ENCODE measurements at regions not wholly inside any gene's neighbourhood (a gene's known extent, or its start where the extent isn't known, plus 50 kb on each side); places are given as distances from the start of the nearest gene placed in this dataset.

DNA sequence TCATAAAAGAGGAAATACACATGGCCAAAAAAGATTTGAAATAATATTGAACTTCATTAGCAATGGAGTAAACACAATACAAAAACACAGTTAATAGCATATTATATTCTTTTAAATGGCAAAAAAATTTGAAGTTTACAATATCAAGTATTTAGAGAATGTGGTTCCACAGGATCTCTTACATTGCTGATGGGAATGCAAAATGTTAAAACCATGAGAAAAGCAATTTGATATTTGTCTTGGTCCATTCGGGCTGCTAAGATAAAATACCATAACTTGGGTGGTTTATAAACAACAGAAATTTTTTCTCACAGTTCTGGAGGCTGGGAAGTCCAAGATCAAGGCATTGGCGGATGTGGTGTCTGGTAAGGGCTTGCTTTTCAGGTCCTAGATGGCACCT lies 154.0 kb upstream of the PLN start:
- Histone ChIP-seq H3K4me3 (ENCODE audit: low read depth in 1 of 2, low read length in 2 of 2) (no peak overlapping the region), H3K4me1 (ENCODE audit: control insufficient read depth in 1 of 2, insufficient read depth in 2 of 2, low read length in 2 of 2) (peaks cover 0 to 7% of the 10 kb centered on the region in 2 donors), H3K36me3 (ENCODE audit: control insufficient read depth in 1 of 2, insufficient read depth in 2 of 2, low read length in 2 of 2) (no peaks in the 10 kb centered on the region), H3K27ac (ENCODE audit: low read length) (no peak overlapping the region), H3K27me3 (ENCODE audit: low read depth, low read length) (no peaks in the 10 kb centered on the region), H3K9me3 (ENCODE audit: control insufficient read depth in 1 of 2, low read length in 2 of 2) (no peaks in the 10 kb centered on the region)

DNA sequence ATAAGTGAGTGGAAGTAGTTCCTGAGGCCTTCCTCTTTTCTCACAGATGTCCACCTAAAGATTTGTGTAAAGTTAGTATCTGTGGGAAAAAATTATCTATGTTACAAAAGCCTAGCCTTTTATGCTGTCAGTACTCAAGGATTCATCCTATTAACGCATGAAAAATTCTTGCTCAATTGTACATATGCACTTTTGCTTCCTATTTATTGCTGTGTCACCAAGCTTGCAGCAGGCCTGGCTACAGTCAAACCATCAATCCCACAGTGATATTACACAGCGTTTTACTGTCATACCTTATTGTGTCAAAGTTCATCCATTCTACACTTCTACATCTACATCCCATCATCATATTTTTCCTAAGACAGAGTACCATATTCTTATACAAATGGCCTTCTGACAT lies 151.1 kb upstream of the PLN start:
- H3K4me1 ChIP-seq (ENCODE audit: control insufficient read depth in 1 of 2, insufficient read depth in 2 of 2, low read length in 2 of 2): peaks cover 0 to 7% of the 10 kb centered on the region in 2 donors
- H3K27ac ChIP-seq (ENCODE audit: low read length): peak overlapping the region; percentile 4
- H3K36me3 ChIP-seq (ENCODE audit: control insufficient read depth in 1 of 2, insufficient read depth in 2 of 2, low read length in 2 of 2): no peaks in the 10 kb centered on the region
- no peak overlapping the region for H3K4me3 ChIP-seq (ENCODE audit: low read depth in 1 of 2, low read length in 2 of 2)
- H3K27me3 ChIP-seq (ENCODE audit: low read depth, low read length): no peaks in the 10 kb centered on the region
- H3K9me3 ChIP-seq (ENCODE audit: control insufficient read depth in 1 of 2, low read length in 2 of 2): no peaks in the 10 kb centered on the region

DNA sequence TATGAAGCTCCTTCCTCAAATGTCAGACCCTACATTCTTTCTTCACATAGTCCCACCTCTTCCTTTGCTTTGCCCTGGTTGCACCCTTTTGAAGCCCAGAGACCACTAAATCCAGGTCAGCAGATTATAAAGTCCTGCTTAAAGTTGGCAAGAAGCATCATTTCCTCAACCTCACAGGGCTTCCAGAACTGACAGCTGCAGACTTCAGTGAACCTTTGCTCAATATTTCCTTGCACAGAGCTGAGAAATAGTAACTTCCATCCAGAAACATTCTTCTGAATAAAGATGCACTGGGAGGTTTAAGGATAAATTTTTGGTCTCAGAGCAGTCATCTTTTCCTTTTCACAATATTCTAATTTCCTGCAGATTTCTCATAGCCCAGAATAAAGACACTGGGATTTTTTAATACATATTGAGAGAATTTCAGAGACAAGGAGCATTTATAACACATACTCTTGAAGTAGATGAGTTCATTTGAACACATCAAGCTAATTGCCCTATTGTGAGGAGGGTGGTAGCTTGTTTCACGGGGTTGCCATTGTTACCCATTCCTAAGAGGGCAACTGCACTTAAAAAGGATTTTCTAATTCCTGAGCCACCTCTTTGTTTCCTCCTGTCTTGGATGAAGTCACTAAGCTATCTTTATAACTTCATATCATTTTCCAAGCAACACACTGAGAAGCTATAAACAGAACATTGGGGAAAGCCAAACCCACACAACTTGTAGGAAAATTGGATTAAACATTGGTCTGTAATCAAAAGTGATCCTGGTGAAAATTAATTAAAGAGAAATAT lies 150.2 kb upstream of the PLN start:
- no peaks in the 10 kb centered on the region for H3K36me3 ChIP-seq (ENCODE audit: control insufficient read depth in 1 of 2, insufficient read depth in 2 of 2, low read length in 2 of 2)
- no peaks in the 10 kb centered on the region for H3K9me3 ChIP-seq (ENCODE audit: control insufficient read depth in 1 of 2, low read length in 2 of 2)
- H3K4me1 ChIP-seq (ENCODE audit: control insufficient read depth in 1 of 2, insufficient read depth in 2 of 2, low read length in 2 of 2): peaks cover 0 to 7% of the 10 kb centered on the region in 2 donors
- no peak overlapping the region for H3K4me3 ChIP-seq (ENCODE audit: low read depth in 1 of 2, low read length in 2 of 2)
- H3K27ac ChIP-seq (ENCODE audit: low read length): peak overlapping the region; percentile 4
- H3K27me3 ChIP-seq (ENCODE audit: low read depth, low read length): no peaks in the 10 kb centered on the region

DNA sequence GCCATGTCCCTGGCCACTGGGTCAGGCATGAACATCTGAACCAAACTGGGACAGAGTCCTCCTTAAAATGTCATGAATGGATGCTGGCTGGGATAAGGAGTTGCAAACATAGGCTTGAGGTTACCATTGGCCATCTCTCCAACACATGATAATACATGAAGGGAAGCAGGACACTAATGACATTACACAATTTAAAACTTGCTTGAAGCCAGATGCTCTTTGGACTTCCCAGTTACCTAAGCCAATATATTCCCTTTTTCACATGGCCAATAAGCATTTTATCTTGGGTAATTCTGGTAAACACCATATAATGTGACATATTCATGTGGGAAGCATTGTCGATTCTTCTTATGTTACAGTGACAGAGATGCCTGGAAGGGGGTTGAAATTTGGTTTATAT lies 148.0 kb upstream of the PLN start:
- no peak overlapping the region for H3K4me3 ChIP-seq (ENCODE audit: low read depth in 1 of 2, low read length in 2 of 2)
- H3K27me3 ChIP-seq (ENCODE audit: low read depth, low read length): no peaks in the 10 kb centered on the region
- H3K9me3 ChIP-seq (ENCODE audit: control insufficient read depth in 1 of 2, low read length in 2 of 2): no peaks in the 10 kb centered on the region
- peaks cover 0 to 7% of the 10 kb centered on the region in 2 donors for H3K4me1 ChIP-seq (ENCODE audit: control insufficient read depth in 1 of 2, insufficient read depth in 2 of 2, low read length in 2 of 2)
- no peaks in the 10 kb centered on the region for H3K36me3 ChIP-seq (ENCODE audit: control insufficient read depth in 1 of 2, insufficient read depth in 2 of 2, low read length in 2 of 2)
- H3K27ac ChIP-seq (ENCODE audit: low read length): no peak overlapping the region

DNA sequence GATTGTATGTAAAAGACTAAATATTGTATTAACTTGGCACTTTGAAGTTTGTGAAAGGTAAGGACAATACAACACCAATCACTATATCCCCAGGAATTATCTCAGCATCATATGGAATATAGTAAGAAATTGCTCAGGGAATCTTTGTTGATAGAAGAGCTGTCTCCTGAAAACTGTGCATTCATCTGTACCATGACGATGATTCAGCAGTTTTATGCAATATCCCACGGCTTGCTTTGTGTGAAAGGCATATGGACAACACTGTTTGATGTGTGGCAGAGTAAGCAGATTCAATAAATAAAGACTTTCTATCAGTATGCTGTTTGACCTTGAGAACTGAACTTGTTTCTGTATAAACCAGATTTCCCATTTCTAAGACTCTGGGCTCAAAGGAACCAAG lies 147.5 kb upstream of the PLN start:
- Histone ChIP-seq H3K4me3 (ENCODE audit: low read depth in 1 of 2, low read length in 2 of 2) (no peak overlapping the region), H3K36me3 (ENCODE audit: control insufficient read depth in 1 of 2, insufficient read depth in 2 of 2, low read length in 2 of 2) (no peaks in the 10 kb centered on the region), H3K9me3 (ENCODE audit: control insufficient read depth in 1 of 2, low read length in 2 of 2) (no peaks in the 10 kb centered on the region), H3K27ac (ENCODE audit: low read length) (no peak overlapping the region), H3K4me1 (ENCODE audit: control insufficient read depth in 1 of 2, insufficient read depth in 2 of 2, low read length in 2 of 2) (peaks cover 0 to 7% of the 10 kb centered on the region in 2 donors), H3K27me3 (ENCODE audit: low read depth, low read length) (no peaks in the 10 kb centered on the region)

DNA sequence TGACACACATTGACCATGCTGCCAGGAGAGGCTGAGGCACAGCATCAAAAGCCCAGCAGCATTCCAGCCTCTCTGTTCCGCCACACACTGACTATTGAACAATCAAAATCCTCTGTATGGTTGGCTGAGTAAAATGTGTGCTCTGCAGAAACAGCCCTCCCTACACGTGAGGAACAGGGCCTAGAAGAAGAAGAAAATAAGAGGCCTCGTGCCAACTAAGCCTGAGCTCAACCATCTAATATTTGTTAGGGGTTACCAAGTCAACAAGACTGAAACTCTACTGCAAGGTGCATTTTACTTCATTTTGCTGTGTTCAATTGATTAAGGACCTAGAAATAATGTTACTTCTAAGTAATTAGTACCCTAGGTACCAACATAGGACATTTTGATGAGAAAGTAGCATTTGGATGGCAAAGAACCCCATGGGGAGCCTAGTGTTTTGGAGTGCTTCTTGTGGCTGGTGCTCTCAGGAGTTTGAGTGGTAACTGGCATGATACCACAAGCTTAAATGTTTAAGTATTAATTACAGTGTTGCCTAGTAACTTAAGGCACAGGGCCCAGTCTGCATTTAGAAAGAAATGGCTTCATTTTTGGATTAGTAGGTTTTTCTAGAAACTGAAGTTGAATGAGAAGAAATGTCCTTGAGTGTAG lies 146.6 kb upstream of the PLN start:
- Histone ChIP-seq H3K4me1 (ENCODE audit: control insufficient read depth in 1 of 2, insufficient read depth in 2 of 2, low read length in 2 of 2) (peaks cover 0 to 7% of the 10 kb centered on the region in 2 donors), H3K36me3 (ENCODE audit: control insufficient read depth in 1 of 2, insufficient read depth in 2 of 2, low read length in 2 of 2) (no peaks in the 10 kb centered on the region), H3K27me3 (ENCODE audit: low read depth, low read length) (no peaks in the 10 kb centered on the region), H3K27ac (ENCODE audit: low read length) (no peak overlapping the region), H3K4me3 (ENCODE audit: low read depth in 1 of 2, low read length in 2 of 2) (no peak overlapping the region), H3K9me3 (ENCODE audit: control insufficient read depth in 1 of 2, low read length in 2 of 2) (no peaks in the 10 kb centered on the region)

DNA sequence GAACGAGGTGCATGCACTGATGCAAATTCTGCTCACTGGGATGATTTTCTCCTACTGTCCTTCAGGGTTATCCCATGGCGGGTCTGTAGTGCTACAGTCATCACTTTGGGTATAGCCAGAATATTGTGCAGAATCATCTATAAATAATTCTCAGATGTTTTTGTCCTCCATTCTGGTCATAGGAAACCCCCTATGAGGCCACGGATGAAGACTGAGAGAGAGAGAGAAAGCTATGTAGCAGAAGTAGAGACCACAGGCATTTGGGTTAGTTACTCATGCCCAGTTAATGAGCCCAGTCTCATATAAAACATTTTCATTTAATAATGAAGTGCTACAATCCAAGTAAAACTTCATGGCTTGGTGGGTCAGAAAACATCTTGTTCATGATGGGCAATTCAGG lies 145.1 kb upstream of the PLN start:
- Histone ChIP-seq H3K27ac (ENCODE audit: low read length) (no peak overlapping the region), H3K4me3 (ENCODE audit: low read depth in 1 of 2, low read length in 2 of 2) (no peak overlapping the region), H3K9me3 (ENCODE audit: control insufficient read depth in 1 of 2, low read length in 2 of 2) (no peaks in the 10 kb centered on the region), H3K27me3 (ENCODE audit: low read depth, low read length) (no peaks in the 10 kb centered on the region), H3K4me1 (ENCODE audit: control insufficient read depth in 1 of 2, insufficient read depth in 2 of 2, low read length in 2 of 2) (no peaks in the 10 kb centered on the region), H3K36me3 (ENCODE audit: control insufficient read depth in 1 of 2, insufficient read depth in 2 of 2, low read length in 2 of 2) (no peaks in the 10 kb centered on the region)

DNA sequence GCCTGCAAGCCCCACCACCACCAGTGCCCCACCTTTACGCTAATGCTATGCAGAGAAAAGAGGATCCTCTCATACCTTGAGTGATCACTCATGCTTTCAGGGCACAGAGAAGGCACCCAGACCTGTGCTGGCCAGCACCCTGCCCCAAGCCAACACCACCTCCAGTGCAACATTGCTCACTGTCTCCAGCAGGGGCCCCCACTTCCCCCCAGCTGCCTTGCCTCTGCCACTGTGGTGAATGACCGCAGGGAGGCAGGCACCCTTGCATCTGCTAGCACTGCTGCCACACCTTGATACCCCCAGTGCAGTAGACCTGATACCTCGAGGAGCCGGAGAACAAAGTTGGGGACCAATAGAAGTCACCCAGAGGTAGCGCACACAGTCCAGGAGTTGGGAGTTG lies 139.2 kb upstream of the PLN start:
- H3K9me3 ChIP-seq (ENCODE audit: control insufficient read depth in 1 of 2, low read length in 2 of 2): peaks cover 0 to 9% of the 10 kb centered on the region in 2 donors
- no peaks in the 10 kb centered on the region for H3K4me1 ChIP-seq (ENCODE audit: control insufficient read depth in 1 of 2, insufficient read depth in 2 of 2, low read length in 2 of 2)
- no peaks in the 10 kb centered on the region for H3K36me3 ChIP-seq (ENCODE audit: control insufficient read depth in 1 of 2, insufficient read depth in 2 of 2, low read length in 2 of 2)
- H3K27ac ChIP-seq (ENCODE audit: low read length): no peak overlapping the region
- no peak overlapping the region for H3K4me3 ChIP-seq (ENCODE audit: low read depth in 1 of 2, low read length in 2 of 2)
- H3K27me3 ChIP-seq (ENCODE audit: low read depth, low read length): no peaks in the 10 kb centered on the region

DNA sequence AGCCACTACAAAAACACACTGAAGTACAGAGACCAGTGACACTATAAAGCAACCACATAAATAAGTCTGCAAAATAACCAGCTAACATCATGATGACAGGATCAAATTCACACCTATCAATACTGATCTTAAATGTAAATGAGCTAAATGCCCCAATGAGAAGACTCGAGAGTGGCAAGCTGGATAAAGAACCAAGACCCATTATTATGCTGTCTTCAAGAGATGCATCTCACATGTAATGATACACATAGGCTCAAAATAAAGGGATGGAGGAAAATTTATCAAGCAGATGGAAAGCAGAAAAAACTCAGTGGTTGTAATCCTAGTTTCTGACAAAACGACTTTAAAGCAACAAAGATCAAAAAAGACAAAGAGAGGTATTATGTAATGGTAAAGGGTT lies 138.1 kb upstream of the PLN start:
- Histone ChIP-seq H3K4me3 (ENCODE audit: low read depth in 1 of 2, low read length in 2 of 2) (no peak overlapping the region), H3K9me3 (ENCODE audit: control insufficient read depth in 1 of 2, low read length in 2 of 2) (peaks cover 0 to 9% of the 10 kb centered on the region in 2 donors), H3K27ac (ENCODE audit: low read length) (no peak overlapping the region), H3K36me3 (ENCODE audit: control insufficient read depth in 1 of 2, insufficient read depth in 2 of 2, low read length in 2 of 2) (no peaks in the 10 kb centered on the region), H3K27me3 (ENCODE audit: low read depth, low read length) (no peaks in the 10 kb centered on the region), H3K4me1 (ENCODE audit: control insufficient read depth in 1 of 2, insufficient read depth in 2 of 2, low read length in 2 of 2) (no peaks in the 10 kb centered on the region)
